GM19351 (cell line): ENCODE measurements at regions not wholly inside any gene's neighbourhood (a gene's known extent, or its start where the extent isn't known, plus 50 kb on each side); places are given as distances from the start of the nearest gene placed in this dataset.
"Not testable (repeated sequence)": the region's sequence is repeated elsewhere in the genome, so short reads cannot be mapped to it uniquely, and the experiment has no call there.

Source experiments
- ATAC-seq: cut with Tn5 transposase; IDR thresholded peaks from one replicate; pipeline ENCODE4 v1.9.1; 2021; ENCODE audit warnings: mild to moderate bottlenecking, moderate library complexity; ENCODE audit not compliant: unreplicated experiment

DNA sequence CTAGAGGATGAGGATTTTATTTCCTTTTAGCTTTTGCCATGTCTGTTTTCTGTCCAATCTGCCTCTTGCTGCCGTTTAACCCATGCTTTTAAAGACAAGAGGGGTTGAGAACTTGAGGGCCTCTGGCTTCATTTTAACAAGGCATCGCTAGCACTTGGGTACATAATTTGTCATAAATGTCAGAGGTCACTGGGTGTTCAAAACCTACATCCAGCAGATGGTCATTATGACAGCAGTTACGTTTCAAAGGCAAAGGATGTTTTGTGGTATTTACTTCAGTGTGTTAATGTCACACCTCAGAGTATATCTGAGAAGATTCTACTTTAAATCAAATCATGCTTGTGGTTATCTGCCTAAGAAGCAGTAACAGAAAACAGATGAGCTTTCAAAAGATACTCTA lies 918.3 kb downstream of the NR2F1-AS1 start:
- ATAC-seq, result no peak

DNA sequence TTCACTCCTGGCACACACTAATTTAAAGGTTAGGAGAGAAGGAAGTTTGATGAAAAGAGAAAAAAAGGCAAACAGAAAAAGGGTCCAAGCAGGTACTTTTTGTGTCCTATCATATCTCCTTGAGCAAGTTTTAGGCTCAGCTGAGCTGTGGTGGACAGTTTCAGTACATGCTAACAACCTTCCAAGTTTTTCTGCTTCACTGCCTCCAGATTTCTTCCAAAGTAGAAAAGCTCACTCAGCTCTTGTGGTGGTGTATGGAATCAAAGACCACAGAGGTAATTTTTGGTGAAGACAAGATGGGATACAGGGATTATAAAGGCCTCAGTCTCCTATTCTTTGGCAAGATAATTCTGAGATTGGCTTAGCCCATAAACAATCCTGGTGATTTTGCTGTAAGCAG lies 921.8 kb downstream of the NR2F1-AS1 start:
- ATAC-seq, result no peak

DNA sequence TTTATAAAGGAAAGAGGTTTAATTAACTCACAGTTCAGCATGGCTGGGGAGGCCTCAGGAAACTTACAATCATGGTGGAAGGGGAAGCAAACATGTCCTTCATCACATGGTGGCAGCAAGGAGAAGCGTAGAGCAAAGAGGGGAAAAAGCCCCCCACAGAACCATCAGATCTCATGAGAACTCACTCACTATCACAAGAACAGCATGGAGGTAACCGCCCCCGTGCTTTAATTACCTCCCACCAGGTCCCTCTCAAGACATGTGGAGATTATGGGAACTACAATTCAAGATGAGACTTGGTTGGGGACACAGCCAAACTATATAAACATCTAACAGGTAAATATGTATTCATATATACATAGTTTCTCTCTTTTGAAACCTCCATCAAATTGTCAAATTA lies 926.4 kb downstream of the NR2F1-AS1 start:
- ATAC-seq, result not testable (repeated sequence)

DNA sequence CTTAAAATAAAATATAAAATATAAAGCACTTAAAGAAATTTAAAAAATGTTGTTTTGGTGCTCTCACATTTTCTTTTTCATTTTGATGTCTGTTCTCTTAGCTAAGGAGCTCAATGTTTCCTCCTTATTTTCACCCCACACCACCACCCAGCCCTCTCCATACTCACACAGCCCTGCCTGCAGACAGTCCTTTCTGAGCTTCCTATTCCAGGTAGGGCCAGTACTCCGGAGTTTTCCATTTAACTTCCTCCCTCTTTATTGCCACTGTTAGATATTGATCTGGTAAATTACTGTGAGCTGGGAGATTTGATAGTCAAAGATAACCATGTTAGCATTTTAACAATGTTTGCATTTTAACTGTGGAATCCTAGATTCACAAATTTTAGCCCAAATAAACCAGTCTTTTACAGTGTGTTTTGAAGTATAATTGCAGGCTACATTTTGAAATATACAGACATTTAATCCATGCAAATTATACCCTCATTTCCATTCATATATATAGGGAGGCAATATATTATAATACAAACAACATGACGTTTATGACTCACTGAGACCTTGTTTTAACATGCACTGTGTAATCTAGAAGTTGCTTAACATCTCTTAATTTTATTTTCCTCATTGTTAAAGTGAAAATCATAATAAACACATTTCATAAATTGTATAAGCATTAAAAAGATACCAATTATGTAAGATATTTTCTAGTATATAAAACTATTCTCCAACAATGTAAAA lies 927.1 kb downstream of the NR2F1-AS1 start:
- no peak for ATAC-seq

DNA sequence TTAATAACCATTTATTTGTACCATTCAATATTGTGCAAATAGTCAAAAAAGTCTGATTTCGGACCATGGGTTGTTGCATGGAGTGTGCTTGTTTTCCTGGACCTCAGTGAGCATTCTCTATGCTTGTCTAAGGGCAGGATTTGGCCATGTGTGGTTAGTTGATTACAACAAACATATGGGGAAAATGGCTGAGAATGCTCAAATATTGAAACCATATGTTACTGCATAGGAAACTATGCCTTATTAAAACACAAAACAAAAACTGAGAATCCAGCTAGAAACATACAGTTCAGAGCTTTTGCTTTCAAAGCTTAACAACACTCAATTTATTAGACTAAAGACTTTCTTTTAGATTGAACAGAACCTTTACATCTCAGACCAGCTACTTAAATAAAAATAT lies 928.3 kb downstream of the NR2F1-AS1 start:
- ATAC-seq, result no peak

DNA sequence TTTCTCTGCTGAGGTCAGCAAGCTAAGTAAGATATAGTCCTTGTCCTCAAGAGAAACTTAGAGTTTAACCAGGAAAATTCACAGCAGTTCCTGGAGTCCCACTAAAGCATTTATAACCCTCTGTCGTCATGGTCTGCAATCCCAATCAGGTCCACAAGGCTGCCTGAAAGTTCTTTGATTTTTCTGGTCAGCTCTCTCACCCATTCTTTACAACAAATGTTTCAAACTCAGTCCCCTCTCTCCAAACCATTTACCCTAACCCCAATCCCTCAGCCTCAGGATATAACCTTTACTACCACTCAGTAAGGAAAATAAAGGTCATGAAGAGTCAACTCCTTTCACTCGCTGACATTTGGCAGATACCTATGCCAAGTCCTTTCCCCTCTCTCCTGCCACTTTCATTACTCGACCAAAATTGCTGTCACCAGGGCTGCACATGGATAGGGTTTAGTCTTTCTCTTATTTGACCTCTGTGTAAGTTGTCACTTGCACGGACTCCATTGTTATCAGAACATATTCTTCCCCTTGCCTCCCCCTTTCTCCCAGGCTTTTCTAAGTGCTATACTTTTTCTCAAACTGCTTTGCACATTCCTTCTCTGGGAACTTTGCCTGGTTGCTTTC lies 936.6 kb downstream of the NR2F1-AS1 start:
- ATAC-seq, result no peak

DNA sequence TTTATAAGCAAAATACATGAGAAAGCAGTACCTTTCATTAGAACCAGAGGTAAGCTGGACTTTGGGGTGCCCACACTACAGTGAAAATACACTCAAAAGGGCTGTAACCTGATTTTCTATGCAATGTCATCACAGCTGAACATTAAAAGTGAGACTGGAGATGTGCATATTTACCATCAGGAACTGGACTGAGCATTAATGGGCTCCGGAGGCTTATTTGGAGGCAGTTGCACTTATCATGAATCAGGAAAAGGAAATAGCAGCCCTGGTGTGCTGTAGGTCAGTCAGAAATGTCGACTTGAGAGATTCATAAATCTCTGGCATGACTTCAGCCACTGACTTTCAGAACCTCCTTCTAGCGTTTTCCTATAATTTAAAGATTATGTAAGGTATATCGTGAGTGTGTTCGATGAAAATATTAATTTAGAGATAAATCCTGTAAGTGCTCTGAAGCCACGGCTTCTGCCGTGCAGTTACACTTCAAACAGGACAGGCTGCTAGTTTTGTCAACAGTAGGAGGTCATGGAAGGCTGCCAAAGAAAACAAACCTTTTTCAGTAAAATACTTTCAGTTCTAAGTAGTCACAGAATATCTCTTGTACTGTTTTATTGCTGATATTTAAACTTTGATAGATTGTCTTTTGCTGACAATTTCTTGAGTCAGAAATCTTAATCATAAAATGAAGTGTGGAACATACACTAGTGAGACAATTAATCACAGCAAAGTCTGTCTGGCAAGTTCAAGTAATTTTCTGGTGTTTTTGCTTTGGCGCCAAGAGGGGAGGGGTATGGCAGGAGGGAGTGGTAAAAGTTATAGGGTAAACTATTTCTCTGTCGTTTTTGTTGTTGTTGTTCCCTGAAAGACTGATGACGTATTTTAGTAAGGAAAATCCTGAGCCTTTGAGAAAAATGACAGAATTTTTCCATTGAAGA lies 939.7 kb downstream of the NR2F1-AS1 start:
- no peak for ATAC-seq

DNA sequence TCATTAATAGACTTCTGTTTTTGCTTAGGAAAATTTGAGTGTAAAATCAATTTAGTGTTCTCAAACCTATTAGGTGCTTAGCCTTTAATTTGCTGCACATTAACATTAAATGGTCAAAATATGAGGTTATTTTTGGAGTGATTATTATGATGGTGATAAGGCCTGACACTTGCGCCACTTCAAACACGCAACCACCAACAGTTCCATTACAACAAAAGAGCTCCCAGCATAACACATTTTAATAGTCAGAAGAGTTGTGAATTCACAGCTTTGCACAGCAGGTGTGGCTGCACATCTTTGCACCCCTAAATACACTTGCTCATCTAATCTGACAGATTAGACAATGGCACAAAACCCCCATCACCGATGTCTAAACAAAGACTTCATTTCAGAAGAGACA lies 940.7 kb downstream of the NR2F1-AS1 start:
- ATAC-seq, result no peak

DNA sequence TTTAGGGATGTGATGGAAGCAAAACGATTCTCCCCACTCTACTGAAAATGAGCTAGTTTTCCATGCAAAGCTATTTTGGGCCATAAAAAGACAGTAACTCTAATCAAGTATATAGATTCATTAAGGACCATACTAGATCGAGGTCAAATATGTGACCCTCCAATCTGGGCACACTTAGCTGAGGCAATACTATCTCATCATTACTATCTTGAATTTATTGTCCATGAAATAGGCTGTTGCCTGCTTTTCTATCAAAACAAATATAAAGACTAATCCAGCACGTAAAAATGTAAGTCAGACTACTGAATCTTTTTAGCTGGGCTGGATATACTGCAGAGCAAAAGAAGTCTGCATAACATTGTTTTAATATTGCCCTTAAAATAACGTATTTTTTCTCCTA lies 943.1 kb downstream of the NR2F1-AS1 start:
- no peak for ATAC-seq

DNA sequence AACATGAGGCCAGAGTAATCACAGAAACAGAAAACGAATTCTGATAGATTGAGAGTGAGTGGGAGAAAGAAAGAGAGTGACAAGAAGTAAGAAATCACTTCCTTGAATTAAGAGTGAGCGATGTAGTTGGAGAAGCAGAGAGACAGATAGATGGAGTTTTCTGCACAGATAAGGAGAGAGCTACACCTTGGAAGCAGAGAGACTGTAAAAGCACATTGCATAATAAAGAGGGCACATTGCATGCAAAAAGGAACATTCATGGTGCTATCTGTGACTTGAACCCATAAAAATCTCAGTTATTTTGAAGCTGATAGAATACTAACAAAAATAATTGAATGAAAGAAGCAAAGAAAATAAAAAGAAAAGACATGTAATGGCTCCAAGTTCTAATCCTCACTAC lies 943.8 kb downstream of the NR2F1-AS1 start:
- no peak for ATAC-seq

DNA sequence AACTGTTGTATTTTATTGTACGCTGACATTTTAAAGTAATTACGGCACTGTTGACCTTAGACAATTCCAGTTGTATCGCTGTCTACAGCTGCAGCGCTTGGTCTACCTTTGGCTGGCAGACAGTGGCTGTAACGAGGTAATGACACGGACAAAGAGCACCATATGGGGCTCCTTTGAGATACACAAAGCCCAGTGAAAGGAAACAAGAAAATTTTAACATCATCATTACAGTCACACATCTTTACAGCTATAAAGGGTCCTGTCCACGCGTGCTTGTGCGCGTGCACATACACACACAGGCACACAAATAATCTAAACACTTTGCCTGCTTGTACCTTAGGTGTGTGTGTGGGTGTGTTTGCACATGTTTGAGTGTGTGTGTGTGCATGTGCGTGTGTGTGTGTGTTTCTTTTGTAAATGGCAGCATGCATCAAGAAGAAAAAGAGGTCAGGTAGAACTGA lies 946.0 kb downstream of the NR2F1-AS1 start:
- ATAC-seq, result no peak

DNA sequence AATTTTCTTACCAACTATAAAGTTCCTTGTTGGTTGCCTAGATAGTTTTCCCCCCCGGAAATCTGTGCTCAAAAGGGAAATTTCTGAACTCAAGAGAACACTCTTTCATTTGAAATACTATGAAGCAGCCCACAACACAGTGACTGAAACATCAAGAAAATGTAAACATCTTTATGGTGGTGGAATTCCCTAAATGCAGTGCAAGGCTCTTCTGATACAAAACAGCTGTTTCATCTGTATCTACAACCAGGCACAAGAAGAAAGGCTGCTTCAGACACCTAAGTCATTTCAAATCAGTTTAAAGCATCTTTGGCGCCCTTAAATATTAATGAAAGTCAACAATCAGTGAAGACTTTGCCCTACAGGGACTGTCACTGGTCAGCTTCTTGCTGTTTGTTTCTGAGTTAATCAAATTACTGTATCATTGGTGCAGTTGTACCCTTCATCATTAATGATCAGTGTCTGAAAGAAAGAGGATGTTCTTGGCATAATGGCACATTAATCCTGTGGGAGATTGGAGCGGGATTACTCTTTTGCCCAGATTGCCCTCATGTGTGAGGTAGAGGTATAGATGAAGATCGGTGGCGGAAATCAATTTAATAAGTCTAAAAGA lies 947.0 kb downstream of the NR2F1-AS1 start:
- ATAC-seq, result no peak

DNA sequence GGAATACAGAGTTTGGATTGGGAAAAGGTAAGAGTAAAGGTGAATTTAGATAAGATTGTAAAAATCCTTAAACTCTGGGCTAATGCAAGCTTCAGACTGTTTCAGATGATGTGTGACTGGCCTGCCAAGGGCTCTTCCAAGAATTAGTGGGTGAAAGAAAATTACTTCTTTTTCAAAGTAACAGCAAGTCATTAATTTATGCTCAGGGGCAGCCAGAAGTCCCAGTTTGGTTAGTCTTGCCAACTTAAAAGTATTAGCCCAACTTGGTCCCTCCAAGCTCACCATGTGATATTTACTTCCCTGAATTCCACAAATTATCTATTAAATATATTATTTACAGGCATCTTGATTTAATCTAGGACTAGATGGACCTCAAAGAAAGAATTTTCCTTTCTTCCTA lies 947.8 kb downstream of the NR2F1-AS1 start:
- no peak for ATAC-seq

DNA sequence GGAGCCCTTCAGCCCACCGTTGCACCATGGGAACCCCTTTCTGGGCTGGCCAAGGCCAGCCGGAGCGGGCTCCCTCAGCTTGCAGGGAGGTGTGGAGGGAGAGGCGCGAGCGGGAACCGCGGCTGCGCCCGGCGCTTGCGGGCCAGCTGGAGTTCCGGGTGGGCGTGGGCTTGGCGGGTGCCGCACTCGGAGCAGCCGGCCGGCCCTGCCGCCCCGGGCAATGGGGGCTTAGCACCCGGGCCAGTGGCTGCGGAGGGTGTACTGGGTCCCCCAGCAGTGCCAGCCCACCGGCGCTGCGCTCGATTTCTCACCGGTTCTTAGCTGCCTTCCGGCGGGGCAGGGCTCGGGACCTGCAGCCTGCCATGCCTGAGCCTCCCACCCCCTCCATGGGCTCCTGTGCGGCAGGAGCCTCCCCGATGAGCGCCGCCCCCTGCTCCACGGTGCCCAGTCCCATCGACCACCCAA lies 949.8 kb downstream of the NR2F1-AS1 start:
- not testable (repeated sequence) for ATAC-seq

DNA sequence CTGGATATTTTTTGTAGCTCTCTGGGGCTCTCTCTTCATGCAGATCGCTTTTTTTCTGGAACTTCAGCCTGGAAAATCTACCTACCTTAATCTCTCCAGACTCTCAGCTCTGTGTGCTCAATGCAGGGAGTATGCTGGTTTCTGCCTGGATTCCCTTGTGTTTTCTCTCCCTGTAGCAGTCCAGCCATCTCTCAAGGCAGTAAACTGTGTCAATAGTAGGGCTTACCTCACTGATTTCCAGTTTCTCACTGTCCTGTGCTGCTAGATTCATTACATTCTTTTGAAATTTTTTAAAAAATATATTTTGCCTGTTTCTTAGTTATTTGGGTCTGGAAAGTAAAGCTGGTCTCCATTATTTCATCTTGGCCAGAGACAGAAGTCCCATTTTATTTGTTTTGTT lies 951.4 kb downstream of the NR2F1-AS1 start:
- ATAC-seq, result no peak

DNA sequence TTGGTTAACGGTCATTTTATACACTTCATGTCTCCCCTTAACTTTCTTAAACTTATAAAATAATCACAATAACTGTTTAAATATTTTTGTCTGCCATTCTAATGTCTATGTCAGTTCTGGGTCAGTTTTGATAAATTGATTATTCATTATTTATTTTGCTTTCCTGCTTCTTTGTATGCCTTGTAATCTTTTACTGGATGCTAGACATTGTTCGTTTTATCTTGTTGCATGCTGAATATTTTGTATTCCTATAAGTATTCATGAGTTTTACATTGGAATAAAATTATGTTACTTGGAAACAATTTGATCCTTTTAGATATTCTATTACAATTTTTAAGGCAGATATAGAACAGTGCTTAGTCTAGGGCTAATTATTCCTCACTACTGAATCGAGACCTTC lies 952.0 kb downstream of the NR2F1-AS1 start:
- ATAC-seq, result no peak

DNA sequence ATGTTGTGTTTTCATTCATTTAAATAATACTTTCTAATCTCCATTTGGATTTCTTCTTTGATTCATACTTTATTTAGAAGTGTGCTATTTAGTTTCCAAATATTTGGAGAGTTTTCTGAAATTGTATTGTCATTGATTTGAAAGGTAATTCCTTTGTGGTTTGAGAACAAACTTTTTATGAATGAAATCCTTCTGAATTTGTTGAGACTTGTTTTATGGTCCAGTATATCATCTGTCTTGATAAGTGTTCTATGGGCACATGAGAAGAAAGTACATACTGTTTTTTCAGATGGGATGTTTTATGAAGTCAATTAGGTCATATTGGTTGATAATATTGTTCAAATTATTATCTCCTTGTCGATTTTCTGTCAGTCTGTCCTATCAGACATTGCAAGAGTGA lies 953.8 kb downstream of the NR2F1-AS1 start:
- ATAC-seq, result no peak

DNA sequence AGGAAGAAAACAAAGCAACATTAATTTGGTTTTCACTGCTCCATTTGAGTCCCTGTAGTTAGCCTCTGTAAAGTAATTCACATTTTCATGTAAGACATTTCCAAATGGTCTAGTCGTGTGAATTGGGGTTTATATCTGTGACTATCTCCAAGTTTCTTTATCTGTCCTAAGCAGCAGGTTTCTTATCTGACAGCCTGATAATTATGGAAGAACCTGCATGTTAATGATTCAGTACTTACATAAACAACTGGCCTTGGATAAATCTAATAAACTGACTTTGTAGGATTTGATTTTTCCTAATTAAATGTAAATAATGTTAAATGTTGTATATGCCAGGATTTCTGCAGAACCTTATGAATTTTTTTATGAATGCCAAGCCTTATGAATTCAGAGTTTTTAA lies 964.9 kb downstream of the NR2F1-AS1 start:
- no peak for ATAC-seq

DNA sequence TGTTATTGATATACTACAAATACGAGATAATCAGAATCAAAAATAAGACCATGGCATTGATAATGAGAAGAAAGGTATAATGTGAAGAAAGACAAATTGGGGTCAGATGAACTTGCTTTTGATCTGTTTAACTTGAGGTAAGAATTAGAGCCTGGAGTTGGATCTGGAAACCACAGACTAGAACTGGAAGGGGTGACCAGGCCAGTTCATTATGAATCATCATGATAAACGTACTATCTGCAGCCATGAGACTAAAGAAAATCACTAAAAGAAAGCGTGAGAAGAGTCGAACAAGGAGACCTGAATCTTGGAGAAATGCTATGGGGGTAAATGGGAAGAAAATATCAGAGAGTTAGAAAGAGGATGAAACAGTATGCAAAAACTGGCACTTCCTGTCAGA lies 967.5 kb downstream of the NR2F1-AS1 start:
- no peak for ATAC-seq

DNA sequence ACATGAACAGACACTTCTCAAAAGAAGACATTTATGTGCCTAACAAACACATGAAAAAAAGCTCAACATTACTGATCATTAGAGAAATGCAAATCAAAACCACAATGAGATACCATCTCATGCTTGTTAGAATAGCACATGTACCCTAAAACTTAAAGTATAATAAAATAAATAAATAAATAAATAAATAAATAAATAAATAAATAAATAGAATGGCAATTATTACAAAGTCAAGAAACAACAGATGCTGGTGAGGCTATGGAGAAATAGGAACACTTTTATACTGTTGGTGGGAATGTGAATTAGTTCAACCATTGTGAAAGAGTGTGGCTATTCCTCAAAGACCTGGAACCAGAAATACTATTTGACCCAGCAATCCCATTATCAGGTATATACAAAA lies 970.6 kb downstream of the NR2F1-AS1 start:
- ATAC-seq, result not testable (repeated sequence)

DNA sequence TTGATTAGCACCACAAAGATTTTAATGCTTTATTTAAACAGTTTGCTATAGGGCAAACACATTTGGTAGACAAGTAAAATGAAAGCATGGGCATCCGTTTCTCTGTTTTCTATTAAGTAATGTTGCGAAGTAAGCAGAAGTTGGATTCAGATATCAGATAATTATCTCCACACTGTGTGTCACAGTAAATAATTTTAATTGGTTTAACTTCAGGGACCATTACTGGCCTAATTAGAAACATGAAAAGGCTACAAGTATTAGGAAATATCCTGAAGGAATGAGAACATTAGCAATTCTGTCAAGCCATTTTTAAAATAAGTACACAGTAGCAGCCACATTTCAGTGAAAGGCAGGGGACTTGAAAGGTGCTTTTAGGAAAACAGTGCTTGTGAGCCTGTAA lies 975.4 kb downstream of the NR2F1-AS1 start:
- ATAC-seq, result no peak
